ENCODE measurements at regions not wholly inside any gene's neighbourhood (a gene's known extent, or its start where the extent isn't known, plus 50 kb on each side); places are given as distances from the start of the nearest gene placed in this dataset.

GRCh38 chr5:89098199-89098756 is 215.3 kb upstream of the MEF2C start:
- intact Hi-C loops (cut with micrococcal nuclease): loop anchor here (10.0 kb wide), 1 partner anchor 373 kb away; no protein-coding TSS in a partner anchor
- no TSS peak for BruUV-seq (replicated peaks)
- no peak for FAIRE-seq

GRCh38 chr5:89097103-89097502 is 214.1 kb upstream of the MEF2C start:
- Histone ChIP-seq H4K20me1 (replicated peaks; ENCODE audit: control insufficient read depth, extremely low read depth, insufficient read depth, low read length) (no peaks in the 10 kb centered on the region), H3K9me3 (replicated peaks; ENCODE audit: control insufficient read depth, insufficient read depth, low read length) (no peaks in the 10 kb centered on the region), H3K27me3 (ENCODE audit: control insufficient read depth in 2 of 2, insufficient read depth in 2 of 2, low read length in 2 of 2) (no peaks in the 10 kb centered on the region), H2AFZ (ENCODE audit: low read depth, low read length) (no peak overlapping the region), H3K9ac (replicated peaks; ENCODE audit: extremely low read depth, insufficient read depth, low read length) (no peak overlapping the region), H3K4me2 (ENCODE audit: insufficient read depth, low read length) (no peak overlapping the region), H3K9me1 (replicated peaks; ENCODE audit: control insufficient read depth, extremely low read depth, insufficient read depth, low read length) (no peaks in the 10 kb centered on the region), H3K36me3 (ENCODE audit: control insufficient read depth in 2 of 2, extremely low read depth in 1 of 2, insufficient read depth in 2 of 2, low read length in 2 of 2) (no peaks in the 10 kb centered on the region), H3K79me2 (ENCODE audit: control insufficient read depth, insufficient read depth, low read length) (no peaks in the 10 kb centered on the region), H3K4me1 (ENCODE audit: control insufficient read depth, extremely low read depth, insufficient read depth, low read length) (no peaks in the 10 kb centered on the region), H3K27ac (ENCODE audit: insufficient read depth, low read depth, low read length) (no peak overlapping the region), H3K4me3 (replicated peaks in 1 of 3; ENCODE audit: insufficient read depth in 1 of 3, low read depth in 1 of 3, low read length in 3 of 3) (no peak overlapping the region)
- TF ChIP-seq JUN (IDR thresholded peaks at IDR 0.05; ENCODE audit: borderline replicate concordance, insufficient read depth, insufficient read length, low read depth) (peak; percentile 15), EZH2 (IDR thresholded peaks at IDR 0.05; ENCODE audit: borderline replicate concordance, low read depth, low read length, severe bottlenecking) (no peak)
- no peak for DNase-seq (ENCODE audit: low read depth, low spot score)
- intact Hi-C loops (cut with micrococcal nuclease) (loop anchor here (10.0 kb wide), 1 partner anchor 372 kb away; no protein-coding TSS in a partner anchor), dilution Hi-C loops (cut with MboI; ENCODE audit: extremely low pct_ligation_motif_present, low sequenced_read_pairs) (no loop called here)
- BruUV-seq (replicated peaks): no TSS peak
- ChIA-PET CTCF (interaction anchor here (0.8 to 1.0 kb wide), 3 partner anchors 24 to 1064 kb away, joined by 3 read pairs; no protein-coding TSS in a partner anchor), POLR2A (no interaction called here)
- no peak for FAIRE-seq

More at GRCh38 chr5:89098199-89098756, 215.3 kb upstream of the MEF2C start:
- ChIA-PET POLR2A (no interaction called here), CTCF (no interaction called here)
- no peaks in the 10 kb centered on the region for H3K27me3 ChIP-seq (ENCODE audit: control insufficient read depth in 2 of 2, insufficient read depth in 2 of 2, low read length in 2 of 2)
- no peak overlapping the region for H2AFZ ChIP-seq (ENCODE audit: low read depth, low read length)
- no peaks in the 10 kb centered on the region for H3K9me1 ChIP-seq (replicated peaks; ENCODE audit: control insufficient read depth, extremely low read depth, insufficient read depth, low read length)
- DNase-seq (ENCODE audit: low read depth, low spot score): no peak
- H3K4me2 ChIP-seq (ENCODE audit: insufficient read depth, low read length): no peak overlapping the region
- TF ChIP-seq CTCF (IDR thresholded peaks at IDR 0.05; ENCODE audit: extremely low read depth in 1 of 2, insufficient read depth in 1 of 2, low read depth in 1 of 2, low read length in 2 of 2) (no peak), EZH2 (IDR thresholded peaks at IDR 0.05; ENCODE audit: borderline replicate concordance, low read depth, low read length, severe bottlenecking) (no peak)
- H3K79me2 ChIP-seq (ENCODE audit: control insufficient read depth, insufficient read depth, low read length): no peaks in the 10 kb centered on the region
- no peaks in the 10 kb centered on the region for H3K36me3 ChIP-seq (ENCODE audit: control insufficient read depth in 2 of 2, extremely low read depth in 1 of 2, insufficient read depth in 2 of 2, low read length in 2 of 2)
- H3K4me1 ChIP-seq (ENCODE audit: control insufficient read depth, extremely low read depth, insufficient read depth, low read length): no peaks in the 10 kb centered on the region
- dilution Hi-C loops (cut with MboI; ENCODE audit: extremely low pct_ligation_motif_present, low sequenced_read_pairs): no loop called here
- no peak overlapping the region for H3K4me3 ChIP-seq (replicated peaks in 1 of 3; ENCODE audit: insufficient read depth in 1 of 3, low read depth in 1 of 3, low read length in 3 of 3)
- H3K9ac ChIP-seq (replicated peaks; ENCODE audit: extremely low read depth, insufficient read depth, low read length): no peak overlapping the region
- H4K20me1 ChIP-seq (replicated peaks; ENCODE audit: control insufficient read depth, extremely low read depth, insufficient read depth, low read length): no peaks in the 10 kb centered on the region
- no peaks in the 10 kb centered on the region for H3K9me3 ChIP-seq (replicated peaks; ENCODE audit: control insufficient read depth, insufficient read depth, low read length)
- no peak overlapping the region for H3K27ac ChIP-seq (ENCODE audit: insufficient read depth, low read depth, low read length)

Data from endothelial cell of umbilical vein (primary cell).